ENCODE measurements at regions not wholly inside any gene's neighbourhood (a gene's known extent, or its start where the extent isn't known, plus 50 kb on each side); places are given as distances from the start of the nearest gene placed in this dataset.

DNA sequence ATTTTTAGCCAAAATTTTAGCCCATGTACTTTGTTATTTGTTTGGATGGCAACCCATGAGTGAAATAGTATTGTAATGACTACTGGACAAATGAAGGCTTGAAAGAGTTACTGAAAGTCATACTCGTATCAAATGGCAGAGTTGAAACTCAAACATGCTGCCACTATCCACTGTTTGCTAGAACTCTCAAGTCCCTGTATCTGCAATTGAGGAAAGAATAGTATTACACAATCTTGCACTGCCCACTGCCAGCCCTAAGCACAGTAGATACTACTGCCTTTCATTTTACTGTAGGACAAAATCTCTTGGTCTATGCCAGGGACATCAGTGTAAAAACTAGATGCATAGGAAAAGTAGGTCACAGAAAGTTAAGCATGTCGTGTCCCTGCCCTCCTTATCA is 581.1 kb upstream of the PLXNA2 start:
- TF ChIP-seq, protein P1, sequence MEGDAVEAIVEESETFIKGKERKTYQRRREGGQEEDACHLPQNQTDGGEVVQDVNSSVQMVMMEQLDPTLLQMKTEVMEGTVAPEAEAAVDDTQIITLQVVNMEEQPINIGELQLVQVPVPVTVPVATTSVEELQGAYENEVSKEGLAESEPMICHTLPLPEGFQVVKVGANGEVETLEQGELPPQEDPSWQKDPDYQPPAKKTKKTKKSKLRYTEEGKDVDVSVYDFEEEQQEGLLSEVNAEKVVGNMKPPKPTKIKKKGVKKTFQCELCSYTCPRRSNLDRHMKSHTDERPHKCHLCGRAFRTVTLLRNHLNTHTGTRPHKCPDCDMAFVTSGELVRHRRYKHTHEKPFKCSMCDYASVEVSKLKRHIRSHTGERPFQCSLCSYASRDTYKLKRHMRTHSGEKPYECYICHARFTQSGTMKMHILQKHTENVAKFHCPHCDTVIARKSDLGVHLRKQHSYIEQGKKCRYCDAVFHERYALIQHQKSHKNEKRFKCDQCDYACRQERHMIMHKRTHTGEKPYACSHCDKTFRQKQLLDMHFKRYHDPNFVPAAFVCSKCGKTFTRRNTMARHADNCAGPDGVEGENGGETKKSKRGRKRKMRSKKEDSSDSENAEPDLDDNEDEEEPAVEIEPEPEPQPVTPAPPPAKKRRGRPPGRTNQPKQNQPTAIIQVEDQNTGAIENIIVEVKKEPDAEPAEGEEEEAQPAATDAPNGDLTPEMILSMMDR (conservative IDR thresholded peaks at IDR 0.05) = no peak
- Histone ChIP-seq H3K9me3 (ENCODE audit: control insufficient read depth, low read length) (no peaks in the 10 kb centered on the region), H3K27ac (ENCODE audit: low read depth, low read length) (no peak overlapping the region), H3K27me3 (ENCODE audit: control insufficient read depth, insufficient read depth, low read length, poor library complexity, severe bottlenecking) (no peaks in the 10 kb centered on the region), H3K36me3 (ENCODE audit: control insufficient read depth, insufficient read depth, low read length) (no peaks in the 10 kb centered on the region), H3K9ac (ENCODE audit: extremely low read depth, low read length, poor library complexity, severe bottlenecking) (no peak overlapping the region), H3K4me3 (ENCODE audit: low read length) (no peak overlapping the region), H3K4me1 (ENCODE audit: control insufficient read depth, insufficient read depth, low read length) (no peaks in the 10 kb centered on the region)
- H3K4me1 Mint-ChIP-seq = peaks cover 4% of the 10 kb centered on the region
- WGBS, 2 experiments (ENCODE audit: insufficient coverage in 1 of 2, insufficient read length in 1 of 2) = 88 to 93% methylated on average over 2 of the region's 2 CpGs
- H3K27ac Mint-ChIP-seq = no peak overlapping the region
- H3K27me3 Mint-ChIP-seq (ENCODE audit: insufficient read depth) = no peaks in the 10 kb centered on the region
- no peak overlapping the region for H3K4me3 Mint-ChIP-seq
- no peaks in the 10 kb centered on the region for H3K9me3 Mint-ChIP-seq
- H3K36me3 Mint-ChIP-seq (ENCODE audit: low read depth) = no peaks in the 10 kb centered on the region
- no peak for DNase-seq

- Histone ChIP-seq H3K27me3 (ENCODE audit: control insufficient read depth, insufficient read depth, low read length, poor library complexity, severe bottlenecking) (no peaks in the 10 kb centered on the region), H3K9ac (ENCODE audit: extremely low read depth, low read length, poor library complexity, severe bottlenecking) (no peak overlapping the region), H3K4me1 (ENCODE audit: control insufficient read depth, insufficient read depth, low read length) (no peaks in the 10 kb centered on the region), H3K4me3 (ENCODE audit: low read length) (no peak overlapping the region), H3K9me3 (ENCODE audit: control insufficient read depth, low read length) (no peaks in the 10 kb centered on the region), H3K27ac (ENCODE audit: low read depth, low read length) (no peak overlapping the region), H3K36me3 (ENCODE audit: control insufficient read depth, insufficient read depth, low read length) (no peaks in the 10 kb centered on the region)
- WGBS, 2 experiments (ENCODE audit: insufficient coverage in 1 of 2, insufficient read length in 1 of 2) = 92% methylated on average over 5 of the region's 5 CpGs
- H3K27me3 Mint-ChIP-seq (ENCODE audit: insufficient read depth) = no peaks in the 10 kb centered on the region
- DNase-seq = no peak
- no peak overlapping the region for H3K27ac Mint-ChIP-seq
- H3K4me3 Mint-ChIP-seq = no peak overlapping the region
- TF ChIP-seq, protein P1 (conservative IDR thresholded peaks at IDR 0.05) = no peak
- no peaks in the 10 kb centered on the region for H3K9me3 Mint-ChIP-seq
- H3K36me3 Mint-ChIP-seq (ENCODE audit: low read depth) = no peaks in the 10 kb centered on the region
- H3K4me1 Mint-ChIP-seq = no peaks in the 10 kb centered on the region
These were observed 585.4 kb upstream of the PLXNA2 start for GRCh38 chr1:208829595-208829994.

DNA sequence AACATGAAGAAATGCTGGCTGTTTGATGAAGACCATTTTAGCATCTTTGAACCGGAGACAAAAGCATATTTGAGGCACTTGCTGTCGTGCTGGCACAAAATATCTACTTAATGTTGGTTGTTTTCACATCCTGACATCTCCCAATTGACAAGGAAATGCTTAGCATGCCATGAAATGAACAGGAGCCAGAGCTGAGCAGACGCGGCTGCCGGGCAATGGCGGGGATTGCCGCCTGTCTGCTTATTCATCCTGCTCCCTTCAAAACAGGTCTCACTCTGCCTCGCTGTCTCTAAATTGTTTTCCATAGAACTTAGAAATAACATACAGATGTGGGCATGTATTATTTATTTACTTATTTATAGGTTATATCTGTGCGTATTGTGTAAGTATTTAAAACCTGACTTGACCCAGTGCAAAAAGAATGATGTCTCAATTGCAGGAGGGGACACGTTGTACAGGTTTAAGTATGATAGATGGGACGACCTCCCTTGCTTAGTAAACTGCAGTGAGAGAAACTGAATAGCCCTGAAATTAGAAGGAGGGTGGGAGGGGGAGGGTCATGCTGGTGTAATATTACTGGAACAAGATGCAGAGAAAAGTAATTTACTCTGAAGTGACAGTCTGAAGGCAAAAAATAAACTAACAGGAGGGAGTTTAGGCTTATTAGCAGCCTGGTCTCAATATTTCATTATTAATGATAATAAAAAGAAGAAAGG is 590.4 kb upstream of the PLXNA2 start:
- H3K9me3 ChIP-seq (ENCODE audit: control insufficient read depth, low read length) = no peaks in the 10 kb centered on the region
- WGBS, 2 experiments (ENCODE audit: insufficient coverage in 1 of 2, insufficient read length in 1 of 2) = 48 to 83% methylated on average over 8 to 11 of the region's 11 CpGs
- peak overlapping the region; percentile 79 for H3K27ac ChIP-seq (ENCODE audit: low read depth, low read length)
- Mint-ChIP-seq H3K27ac (no peak overlapping the region), H3K27me3 (ENCODE audit: insufficient read depth) (no peaks in the 10 kb centered on the region), H3K4me1 (no peaks in the 10 kb centered on the region), H3K36me3 (ENCODE audit: low read depth) (no peaks in the 10 kb centered on the region), H3K4me3 (no peak overlapping the region), H3K9me3 (no peaks in the 10 kb centered on the region)
- no peak overlapping the region for H3K4me3 ChIP-seq (ENCODE audit: low read length)
- no peaks in the 10 kb centered on the region for H3K4me1 ChIP-seq (ENCODE audit: control insufficient read depth, insufficient read depth, low read length)
- TF ChIP-seq, protein P1 (conservative IDR thresholded peaks at IDR 0.05) = no peak
- H3K9ac ChIP-seq (ENCODE audit: extremely low read depth, low read length, poor library complexity, severe bottlenecking) = no peak overlapping the region
- no peaks in the 10 kb centered on the region for H3K36me3 ChIP-seq (ENCODE audit: control insufficient read depth, insufficient read depth, low read length)
- H3K27me3 ChIP-seq (ENCODE audit: control insufficient read depth, insufficient read depth, low read length, poor library complexity, severe bottlenecking) = no peaks in the 10 kb centered on the region
- no peak for DNase-seq

All from endodermal cell (in vitro differentiated cells).